IMR-90 (cell line): ENCODE measurements at regions not wholly inside any gene's neighbourhood (a gene's known extent, or its start where the extent isn't known, plus 50 kb on each side); places are given as distances from the start of the nearest gene placed in this dataset.
A peak's percentile ranks its signal among the peaks of the same experiment; 100 is the strongest.

ENCODE experiments used
- ATAC-seq: fragments of 200-7000 bp; cut with Tn5 transposase; 2 replicates; pipeline ENCODE4 v1.9.1; 2020; ENCODE audit warnings: low read depth, mild to moderate bottlenecking, moderate library complexity
- BruUV-seq: library from RNA; stranded (reverse); fragments of 400-500 nt; replicated peaks from 2 replicates; lab custom pipeline; 2021; lab: Mats Ljungman, UMichigan
- CTCF ChIA-PET: fragments of 300-600 bp; formaldehyde crosslinking; extraction: SDS; loops from one replicate; lab custom pipeline; 2021; ENCODE audit warnings: antibody characterized with exemption; lab: Yijun Ruan, JAX
- POLR2A ChIA-PET: fragments of 300-600 bp; sonication (Branson Sonifier 250); formaldehyde crosslinking; loops from one replicate; lab custom pipeline; 2022; ENCODE audit warnings: antibody characterized with exemption; ENCODE audit not compliant: unreplicated experiment; lab: Charles Lee
- DNase-seq: peaks from one replicate; pipeline ENCODE4 v3.0.0; 2013
- H2AFZ ChIP-seq: replicated peaks from 2 replicates; pipeline ENCODE3; 2013; ENCODE audit warnings: low read length, mild to moderate bottlenecking; ENCODE audit not compliant: poor library complexity
- H2AK5ac ChIP-seq: 2 replicates; pipeline ENCODE4 v1.6.1; 2013; ENCODE audit warnings: low read depth, low read length, inconsistent platforms
- H2AK9ac ChIP-seq: replicated peaks from 2 replicates; pipeline ENCODE3; 2013; ENCODE audit warnings: mild to moderate bottlenecking, low read depth, low read length, moderate library complexity; ENCODE audit not compliant: poor library complexity
- H2BK120ac ChIP-seq: 2 replicates; pipeline ENCODE4 v1.6.1; 2013; ENCODE audit warnings: low read depth, low read length, inconsistent platforms
- H2BK15ac ChIP-seq: 3 replicates; pipeline ENCODE4 v1.6.1; 2013; ENCODE audit warnings: low read depth, low read length, inconsistent platforms
- H2BK20ac ChIP-seq: 2 replicates; pipeline ENCODE4 v1.6.1; 2013; ENCODE audit warnings: low read depth, mild to moderate bottlenecking, inconsistent platforms, low read length, moderate library complexity
- H2BK5ac ChIP-seq: 2 replicates; pipeline ENCODE4 v1.6.1; 2013; ENCODE audit warnings: mild to moderate bottlenecking, low read depth, low read length, inconsistent platforms; ENCODE audit not compliant: poor library complexity, severe bottlenecking
- H3K14ac ChIP-seq: replicated peaks from 2 replicates; pipeline ENCODE4 v1.6.1; 2013; ENCODE audit warnings: low read depth, low read length, inconsistent platforms
- H3K18ac ChIP-seq: 2 replicates; pipeline ENCODE4 v1.6.1; 2013; ENCODE audit warnings: low read depth, low read length, control low read depth
- H3K23ac ChIP-seq: 2 replicates; pipeline ENCODE4 v1.6.1; 2013; ENCODE audit warnings: low read depth, low read length, inconsistent platforms
- H3K27ac ChIP-seq: 2 replicates; pipeline ENCODE4 v1.5.1; 2013; ENCODE audit warnings: mild to moderate bottlenecking, control low read depth, low read length; ENCODE audit not compliant: insufficient read depth
- H3K27me3 ChIP-seq: 2 replicates; pipeline ENCODE4 v1.6.1; 2013; ENCODE audit warnings: low read length; ENCODE audit not compliant: control insufficient read depth, insufficient read depth
- H3K36me3 ChIP-seq: 2 replicates; pipeline ENCODE4 v1.6.1; 2013; ENCODE audit warnings: low read length, mixed read lengths; ENCODE audit not compliant: control insufficient read depth, insufficient read depth
- H3K4ac ChIP-seq: 2 replicates; pipeline ENCODE4 v1.6.1; 2013; ENCODE audit warnings: low read depth, low read length, inconsistent platforms
- H3K4me1 ChIP-seq: 2 replicates; pipeline ENCODE4 v1.6.1; 2013; ENCODE audit warnings: low read length, mixed read lengths; ENCODE audit not compliant: control insufficient read depth, insufficient read depth
- H3K4me2 ChIP-seq: 2 replicates; pipeline ENCODE4 v1.6.1; 2013; ENCODE audit warnings: low read depth, mild to moderate bottlenecking, control low read depth, low read length, moderate library complexity
- H3K4me3 ChIP-seq: 2 replicates; pipeline ENCODE4 v1.5.1; 2013; ENCODE audit warnings: low read depth, mild to moderate bottlenecking, control low read depth, low read length, moderate library complexity; ENCODE audit not compliant: insufficient read depth
- H3K56ac ChIP-seq: 2 replicates; pipeline ENCODE4 v1.6.1; 2013; ENCODE audit warnings: low read length, inconsistent platforms; ENCODE audit not compliant: insufficient read depth; ENCODE audit errors: extremely low read depth
- H3K79me1 ChIP-seq, 2 experiments: 2 replicates each; pipeline ENCODE4 v1.6.1; 2013; ENCODE audit warnings: low read length in 2 of 2, inconsistent platforms in 1 of 2, low read depth in 1 of 2
- H3K9ac ChIP-seq: 2 replicates; pipeline ENCODE4 v1.6.1; 2013; ENCODE audit warnings: low read depth, low read length, control low read depth
- H3K9me1 ChIP-seq: 2 replicates; pipeline ENCODE4 v1.6.1; 2013; ENCODE audit warnings: low read length, inconsistent platforms; ENCODE audit not compliant: insufficient read depth
- H3K9me3 ChIP-seq: 2 replicates; pipeline ENCODE4 v1.6.1; 2013; ENCODE audit warnings: low read length; ENCODE audit not compliant: control insufficient read depth, insufficient read depth
- H4K20me1 ChIP-seq: 2 replicates; pipeline ENCODE4 v1.6.1; 2013; ENCODE audit warnings: low read length, inconsistent platforms; ENCODE audit not compliant: insufficient read depth
- H4K5ac ChIP-seq: 2 replicates; pipeline ENCODE4 v1.6.1; 2013; ENCODE audit warnings: mild to moderate bottlenecking, low read depth, low read length, control low read depth
- H4K8ac ChIP-seq, 2 experiments: 2 replicates each; pipeline ENCODE4 v1.6.1; 2013; ENCODE audit warnings: low read depth in 2 of 2, low read length in 2 of 2, control low read depth in 1 of 2, inconsistent platforms in 1 of 2
- H4K91ac ChIP-seq: 2 replicates; pipeline ENCODE4 v1.6.1; 2013; ENCODE audit warnings: low read depth, low read length, inconsistent platforms; ENCODE audit not compliant: insufficient read depth
- CEBPB ChIP-seq: IDR thresholded peaks from 2 replicates; pipeline ENCODE4 v1.6.1; 2012; ENCODE audit warnings: low read depth, low read length, improper control_type of control experiment
- ELK1 ChIP-seq: fragments of 150-350 bp; IDR thresholded peaks from 2 replicates; pipeline ENCODE4 v1.6.1; 2016; ENCODE audit warnings: low read depth, mild to moderate bottlenecking, low read length, moderate library complexity, borderline replicate concordance
- FOS ChIP-seq: fragments of 150-350 bp; IDR thresholded peaks from 2 replicates; pipeline ENCODE4 v1.6.1; 2016; ENCODE audit warnings: low read depth, low read length
- MAFK ChIP-seq: IDR thresholded peaks from 2 replicates; pipeline ENCODE4 v1.6.1; 2012; ENCODE audit warnings: low read depth, low read length, improper control_type of control experiment
- MXI1 ChIP-seq: IDR thresholded peaks from 2 replicates; pipeline ENCODE4 v1.6.1; 2012; ENCODE audit warnings: low read depth, mild to moderate bottlenecking, low read length, moderate library complexity, borderline replicate concordance
- NFE2L2 ChIP-seq: fragments of 150-350 bp; IDR thresholded peaks from 2 replicates; pipeline ENCODE4 v1.6.1; 2016; ENCODE audit warnings: low read depth, mild to moderate bottlenecking, low read length
- RFX5 ChIP-seq: IDR thresholded peaks from 2 replicates; pipeline ENCODE4 v1.8.0; 2012; ENCODE audit warnings: low read depth, mild to moderate bottlenecking, low read length, moderate library complexity
- SMC3 ChIP-seq: fragments of 150-350 bp; IDR thresholded peaks from 2 replicates; pipeline ENCODE4 v1.6.1; 2016; ENCODE audit warnings: low read depth, mild to moderate bottlenecking, antibody characterized with exemption, low read length, moderate library complexity
- WGBS, 2 experiments: methylation state at CpG; one replicate each; pipeline versions ENCODE4 v1.1.5 to v1.1.7; 2013; ENCODE audit warnings: missing lambda C conversion rate in 2 of 2; ENCODE audit not compliant: insufficient read length in 1 of 2; ENCODE audit errors: extremely low coverage in 2 of 2; 5-methylcytosine and 5-hydroxymethylcytosine counted together
- dilution Hi-C: fragments of 300-500 bp; cut with HindIII; formaldehyde crosslinking; loops from one replicate; pipeline ENCODE4 v1.14.3; 2018; ENCODE audit warnings: low sequenced_read_pairs; ENCODE audit not compliant: unreplicated experiment
- in situ Hi-C: fragments of 300-500 bp; cut with MboI; formaldehyde crosslinking; loops from 3 replicates; pipeline ENCODE4 v1.14.3; 2019; ENCODE audit warnings: low sequenced_read_pairs, inconsistent platforms, mixed read lengths
- intact Hi-C: fragments of 100-400 bp; cut with micrococcal nuclease; formaldehyde crosslinking; loops from 2 replicates; pipeline ENCODE4 v1.10.0; 2022

- Histone ChIP-seq H3K4me1 (peaks cover 9% of the 10 kb centered on the region), H3K9me3 (no peaks in the 10 kb centered on the region), H3K9ac (no peak overlapping the region), H2AK5ac (peak overlapping the region; percentile 58), H3K79me1 (no peaks in the 10 kb centered on the region), H3K4ac (peak overlapping the region; percentile 75; the same call in 1 of the 2 replicates), H4K5ac (peak overlapping the region; percentile 93), H3K23ac (no peak overlapping the region), H4K91ac (peak overlapping the region; percentile 78; the same call in 1 of the 2 replicates), H3K18ac (peak overlapping the region; percentile 94), H4K20me1 (no peaks in the 10 kb centered on the region), H3K56ac (no peak overlapping the region), H3K14ac (peak overlapping the region; percentile 71; the same call in 1 of the 2 replicates), H2AFZ (no peak overlapping the region), H3K4me3 (no peak overlapping the region), H2BK120ac (peak overlapping the region; percentile 91), H3K9me1 (peaks cover 4% of the 10 kb centered on the region; the same call in 1 of the 2 replicates), H3K27ac (peak overlapping the region; percentile 85; the same call in 1 of the 2 replicates), H2BK5ac (peak overlapping the region; percentile 81), H3K27me3 (no peaks in the 10 kb centered on the region), H2AK9ac (no peak overlapping the region), H3K36me3 (no peaks in the 10 kb centered on the region), H4K8ac (peak overlapping the region; percentile 48 to 74; a peak in 3 of 4 replicates), H2BK20ac (peak overlapping the region; percentile 85), H3K4me2 (peak overlapping the region; percentile 68; the same call in 1 of the 2 replicates), H2BK15ac (peak overlapping the region; percentile 87; the same call in 1 of the 3 replicates)
- no TSS peak for BruUV-seq
- ATAC-seq: peak; percentile 97
- intact Hi-C loops (no loop called here), in situ Hi-C loops (no loop called here), dilution Hi-C loops (no loop called here)
- peak; percentile 93 for DNase-seq
- WGBS, 2 experiments: 0% methylated on average over 1 of the region's 5 CpGs; no CpG with 5 or more reads in 1 of the 2 experiments
- peak; percentile 65; the same call in 1 of the 2 replicates for TF ChIP-seq NFE2L2
- peak; percentile 81 for TF ChIP-seq FOS
- 0 out of 2 replicates have a peak, but pooled peaks have one; percentile 10 for TF ChIP-seq RFX5
- peak; percentile 54; the same call in 1 of the 2 replicates for TF ChIP-seq CEBPB
- 0 out of 2 replicates have a peak, but pooled peaks have one; percentile 34 for TF ChIP-seq MAFK
- TF ChIP-seq ELK1: no peak
- no peak for TF ChIP-seq MXI1
- TF ChIP-seq SMC3: 0 out of 2 replicates have a peak, but pooled peaks have one; percentile 11
- CTCF ChIA-PET: interaction anchor here (0.8 to 1.2 kb wide), 5 partner anchors 17 to 267 kb away, joined by 3 to 4 read pairs (median 3); no protein-coding TSS in a partner anchor
- POLR2A ChIA-PET: interaction anchor here (0.6 kb wide), 1 partner anchor 197 kb away, joined by 3 read pairs; no protein-coding TSS in a partner anchor
These were observed 55.5 kb upstream of the SGK1 start for GRCh38 chr6:134373282-134373922.
